Colonic mucosa (tissue), 4 donors: ENCODE measurements at regions not wholly inside any gene's neighbourhood (a gene's known extent, or its start where the extent isn't known, plus 50 kb on each side); places are given as distances from the start of the nearest gene placed in this dataset.
A peak's percentile ranks its signal among the peaks of the same experiment; 100 is the strongest.
"Not testable (repeated sequence)": the region's sequence is repeated elsewhere in the genome, so short reads cannot be mapped to it uniquely, and the experiment has no call there.

Experiments used
- DNase-seq: peaks from one replicate; pipeline ENCODE4 v3.0.0-alpha.2; 2020
- H3K27ac ChIP-seq: fragments of 200-600 bp; one replicate; pipeline ENCODE4 v1.8.0; 2021
- H3K27me3 ChIP-seq: fragments of 200-600 bp; one replicate; pipeline ENCODE4 v1.8.0; 2021
- H3K36me3 ChIP-seq: fragments of 200-600 bp; one replicate; pipeline ENCODE4 v1.8.0; 2021
- H3K4me1 ChIP-seq: fragments of 200-600 bp; one replicate; pipeline ENCODE4 v1.8.0; 2021; ENCODE audit warnings: mild to moderate bottlenecking
- H3K4me3 ChIP-seq: fragments of 200-600 bp; one replicate; pipeline ENCODE4 v1.8.0; 2021
- H3K9ac ChIP-seq, 2 donors: one replicate each; pipeline ENCODE4 v1.7.0; 2013; ENCODE audit warnings: control low read depth in 2 of 2, low read depth in 2 of 2, low read length in 2 of 2
- H3K9me3 ChIP-seq: fragments of 200-600 bp; one replicate; pipeline ENCODE4 v1.8.0; 2021
- intact Hi-C: fragments of 100-400 bp; cut with DNase I; formaldehyde crosslinking; loops from one replicate; pipeline ENCODE4 v1.14.1; 2022
- TF ChIP-seq, protein P1 (sequence below): fragments of 200-600 bp; IDR thresholded peaks from one replicate; pipeline ENCODE4 v1.8.0; 2022; ENCODE audit warnings: antibody characterized with exemption, mild to moderate bottlenecking
- donor health status: healthy.
- donor health status: DM: no; HTN: no; CAD: no.
- donor health status: DM: no; HTN: no; CAD: no.

- Histone ChIP-seq H3K36me3 (no peaks in the 10 kb centered on the region), H3K9me3 (no peaks in the 10 kb centered on the region), H3K9ac (no peak overlapping the region), H3K27me3 (no peaks in the 10 kb centered on the region), H3K4me1 (no peaks in the 10 kb centered on the region), H3K4me3 (no peak overlapping the region), H3K27ac (no peak overlapping the region)
- no peak for DNase-seq
- TF ChIP-seq, protein P1, sequence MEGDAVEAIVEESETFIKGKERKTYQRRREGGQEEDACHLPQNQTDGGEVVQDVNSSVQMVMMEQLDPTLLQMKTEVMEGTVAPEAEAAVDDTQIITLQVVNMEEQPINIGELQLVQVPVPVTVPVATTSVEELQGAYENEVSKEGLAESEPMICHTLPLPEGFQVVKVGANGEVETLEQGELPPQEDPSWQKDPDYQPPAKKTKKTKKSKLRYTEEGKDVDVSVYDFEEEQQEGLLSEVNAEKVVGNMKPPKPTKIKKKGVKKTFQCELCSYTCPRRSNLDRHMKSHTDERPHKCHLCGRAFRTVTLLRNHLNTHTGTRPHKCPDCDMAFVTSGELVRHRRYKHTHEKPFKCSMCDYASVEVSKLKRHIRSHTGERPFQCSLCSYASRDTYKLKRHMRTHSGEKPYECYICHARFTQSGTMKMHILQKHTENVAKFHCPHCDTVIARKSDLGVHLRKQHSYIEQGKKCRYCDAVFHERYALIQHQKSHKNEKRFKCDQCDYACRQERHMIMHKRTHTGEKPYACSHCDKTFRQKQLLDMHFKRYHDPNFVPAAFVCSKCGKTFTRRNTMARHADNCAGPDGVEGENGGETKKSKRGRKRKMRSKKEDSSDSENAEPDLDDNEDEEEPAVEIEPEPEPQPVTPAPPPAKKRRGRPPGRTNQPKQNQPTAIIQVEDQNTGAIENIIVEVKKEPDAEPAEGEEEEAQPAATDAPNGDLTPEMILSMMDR, result no peak
- intact Hi-C loops, result no loop called here
Measured at GRCh38 chr10:11691319-11691755, 50.8 kb upstream of the ECHDC3 start.

- no peak overlapping the region for H3K9ac ChIP-seq
- H3K4me1 ChIP-seq, result no peaks in the 10 kb centered on the region
- no peak overlapping the region for H3K27ac ChIP-seq
- H3K9me3 ChIP-seq, result no peaks in the 10 kb centered on the region
- TF ChIP-seq, protein P1, result no peak
- no peaks in the 10 kb centered on the region for H3K27me3 ChIP-seq
- H3K4me3 ChIP-seq, result no peak overlapping the region
- no peaks in the 10 kb centered on the region for H3K36me3 ChIP-seq
- intact Hi-C loops, result no loop called here
- DNase-seq, result peak; percentile 38
Measured at GRCh38 chr10:11689945-11690736, 52.0 kb upstream of the ECHDC3 start.

DNA sequence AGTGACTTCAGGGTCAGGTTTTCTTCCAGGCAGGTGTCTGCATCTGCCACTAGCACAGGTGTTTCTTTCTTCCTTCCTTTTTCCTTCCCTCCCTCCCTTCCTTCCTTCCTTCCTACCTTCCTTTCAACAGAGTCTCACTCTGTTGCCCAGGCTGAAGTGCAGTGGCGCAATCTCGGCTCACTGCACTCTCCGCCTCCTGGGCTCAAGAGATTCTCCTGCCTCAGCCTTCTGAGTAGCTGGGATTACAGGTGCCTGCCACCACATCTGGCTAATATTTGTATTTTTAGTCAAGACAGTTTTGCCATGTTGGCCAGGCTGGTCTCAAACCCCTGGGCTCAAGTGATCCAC lies 53.8 kb upstream of the ECHDC3 start:
- H3K27ac ChIP-seq, H3K4me1 ChIP-seq, H3K4me3 ChIP-seq, H3K36me3 ChIP-seq, H3K27me3 ChIP-seq, intact Hi-C loops, H3K9me3 ChIP-seq, H3K9ac ChIP-seq, DNase-seq: not testable (repeated sequence)

- Histone ChIP-seq H3K4me1 (no peaks in the 10 kb centered on the region), H3K36me3 (no peaks in the 10 kb centered on the region), H3K9me3 (no peaks in the 10 kb centered on the region), H3K4me3 (no peak overlapping the region), H3K27me3 (no peaks in the 10 kb centered on the region), H3K27ac (no peak overlapping the region), H3K9ac (peak overlapping the region in 1 of 2 donors; percentile 6)
- DNase-seq, result peak; percentile 57
- intact Hi-C loops, result no loop called here
- TF ChIP-seq, protein P1, result no peak
Measured at GRCh38 chr10:11687779-11688447, 54.3 kb upstream of the ECHDC3 start.

- Histone ChIP-seq H3K4me3 (no peak overlapping the region), H3K27ac (no peak overlapping the region), H3K27me3 (no peaks in the 10 kb centered on the region), H3K9me3 (no peaks in the 10 kb centered on the region), H3K36me3 (no peaks in the 10 kb centered on the region), H3K9ac (peak overlapping the region in 1 of 2 donors; percentile 6), H3K4me1 (no peaks in the 10 kb centered on the region)
- DNase-seq, result no peak
- TF ChIP-seq, protein P1, result no peak
- intact Hi-C loops, result no loop called here
Measured at GRCh38 chr10:11687357-11687771, 54.8 kb upstream of the ECHDC3 start.

GRCh38 chr10:11685787-11686218 lies 56.4 kb upstream of the ECHDC3 start:
- TF ChIP-seq, protein P1, result no peak
- no peaks in the 10 kb centered on the region for H3K9me3 ChIP-seq
- peak overlapping the region; percentile 77 for H3K27ac ChIP-seq
- no peak overlapping the region for H3K4me3 ChIP-seq
- no peak overlapping the region for H3K9ac ChIP-seq
- peak; percentile 92 for DNase-seq
- intact Hi-C loops, result no loop called here
- H3K36me3 ChIP-seq, result no peaks in the 10 kb centered on the region
- no peaks in the 10 kb centered on the region for H3K27me3 ChIP-seq
- no peaks in the 10 kb centered on the region for H3K4me1 ChIP-seq
